Spleen (tissue), 11 donors: ENCODE measurements at regions not wholly inside any gene's neighbourhood (a gene's known extent, or its start where the extent isn't known, plus 50 kb on each side); places are given as distances from the start of the nearest gene placed in this dataset.

Experiments
- DNase-seq: peaks from one replicate; pipeline ENCODE4 v3.0.0-alpha.2; 2020
- H3K27ac ChIP-seq, 8 donors: fragments of 200-600 bp; sonication (generic) in 7 of 8; 1 replicate in 4 of 8; 2 replicates in 4 of 8; pipeline versions ENCODE4 v1.5.0 to v1.8.0; 2016 to 2021; ENCODE audit warnings: inconsistent platforms in 4 of 8, mild to moderate bottlenecking in 4 of 8, moderate library complexity in 1 of 8
- H3K27me3 ChIP-seq, 7 donors: fragments of 200-600 bp; sonication (generic) in 6 of 7; replicated peaks in 1 of 7; 1 replicate in 4 of 7; 2 replicates in 3 of 7; pipeline versions ENCODE4 v1.5.0 to v1.8.0; 2016 to 2021; ENCODE audit warnings: inconsistent platforms in 3 of 7, mild to moderate bottlenecking in 1 of 7
- H3K36me3 ChIP-seq, 6 donors: fragments of 200-600 bp; sonication (generic) in 5 of 6; 1 replicate in 4 of 6; 2 replicates in 2 of 6; pipeline versions ENCODE4 v1.5.0 to v1.8.0; 2016 to 2021; ENCODE audit warnings: inconsistent platforms in 2 of 6
- H3K4me1 ChIP-seq, 6 donors: fragments of 200-600 bp; sonication (generic) in 5 of 6; 1 replicate in 3 of 6; 2 replicates in 3 of 6; pipeline versions ENCODE4 v1.5.0 to v1.8.0; 2016 to 2021; ENCODE audit warnings: inconsistent platforms in 3 of 6
- H3K4me3 ChIP-seq, 8 donors: fragments of 200-600 bp; sonication (generic) in 7 of 8; 1 replicate in 4 of 8; 2 replicates in 4 of 8; pipeline versions ENCODE4 v1.5.0 to v1.8.0; 2016 to 2021; ENCODE audit warnings: inconsistent platforms in 4 of 8, mild to moderate bottlenecking in 4 of 8, moderate library complexity in 2 of 8
- H3K9me3 ChIP-seq, 8 donors: fragments of 200-600 bp; sonication (generic) in 7 of 8; 1 replicate in 4 of 8; 2 replicates in 4 of 8; pipeline versions ENCODE4 v1.5.0 to v1.8.0; 2016 to 2021; ENCODE audit warnings: inconsistent platforms in 4 of 8
- POLR2A ChIP-seq, 3 donors: fragments of 450-650 bp; IDR thresholded peaks; one replicate each; pipeline ENCODE4 v1.5.1; 2017; ENCODE audit warnings: antibody characterized with exemption in 3 of 3, mild to moderate bottlenecking in 1 of 3
- POLR2AphosphoS5 ChIP-seq, 3 donors: sonication (generic); formaldehyde crosslinking; IDR thresholded peaks; one replicate each; pipeline ENCODE4 v1.5.1; 2017; ENCODE audit warnings: antibody characterized with exemption in 3 of 3
- WGBS, 5 donors: extraction: QIAGEN DNeasy Blood & Tissue Kit in 3 of 5; methylation state at CpG; one replicate each; pipeline versions ENCODE4 v1.1.5 to v1.1.7; 2013 to 2018; 5-methylcytosine and 5-hydroxymethylcytosine counted together
- intact Hi-C: fragments of 100-400 bp; cut with DNase I; formaldehyde crosslinking; loops from one replicate; pipeline ENCODE4 v1.15.0; 2023; ENCODE audit warnings: low total_unique reads
- TF ChIP-seq, protein P1 (sequence below), 11 experiments: fragments of 200-600 bp in 7 of 11; fragments of 450-650 bp in 4 of 11; sonication (generic) in 4 of 11; IDR thresholded peaks in 8 of 11; conservative IDR thresholded peaks in 3 of 11; 1 replicate in 7 of 11; 2 replicates in 4 of 11; pipeline versions ENCODE4 v1.4.0 to v1.8.0; 2016 to 2021; ENCODE audit warnings: antibody characterized with exemption in 11 of 11, inconsistent platforms in 4 of 11, mild to moderate bottlenecking in 1 of 11
- donor health status: healthy with polysubstance abuse.
- donor health status: DM: no; HTN: no; CAD: no; lungs with moderate emphysema.
- donor health status: DM: no; HTN: no; CAD: no.
- donor health status: Bipolar disorder and iron deficiency.
- donor health status: healthy.
- donor health status: DM: no; HTN: no; CAD: no.
- donor health status: DM: yes; HTN: yes; CAD: no.

DNA sequence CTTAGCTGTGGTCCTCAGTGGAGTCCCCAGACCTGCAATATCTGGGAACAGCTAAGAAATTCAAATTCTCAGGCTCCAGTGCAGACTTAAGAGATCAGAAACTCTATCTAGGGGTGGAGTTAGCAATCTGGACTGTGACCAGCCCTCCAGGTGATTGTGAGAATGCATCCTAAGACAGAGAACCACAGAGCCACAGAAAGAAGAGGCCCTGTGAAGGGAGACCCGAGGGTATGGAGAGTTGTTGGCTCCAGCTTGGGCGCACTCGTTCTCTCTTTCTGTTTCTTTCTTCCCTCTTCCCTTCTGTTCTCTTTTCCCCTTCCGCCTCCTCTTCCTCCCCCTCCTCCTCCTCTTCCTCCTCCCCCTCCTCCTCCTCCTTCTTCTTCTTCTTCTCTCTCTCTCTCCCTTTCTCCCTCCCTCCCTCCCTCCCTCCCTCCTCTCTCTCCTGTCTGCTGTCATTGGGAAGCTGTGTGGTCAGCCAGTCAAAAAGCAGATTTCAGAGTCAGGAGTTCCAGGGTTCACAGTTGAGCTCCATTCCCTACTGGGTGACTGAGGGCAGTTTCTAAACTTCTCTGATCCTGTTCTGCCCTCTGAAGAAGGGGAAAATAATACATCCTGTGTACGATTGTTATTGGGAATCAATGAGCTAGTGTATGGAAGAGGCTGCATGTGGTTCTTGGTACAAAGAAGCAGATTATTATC is 62.1 kb upstream of the STEAP1B start:
- Histone ChIP-seq H3K4me3 (no peak overlapping the region), H3K27me3 (peaks cover 0 to 17% (median 0%) of the 10 kb centered on the region in 7 donors), H3K27ac (peak overlapping the region in 5 of 8 donors; percentile 15 to 55 (median 32)), H3K9me3 (no peaks in the 10 kb centered on the region), H3K4me1 (peaks cover 44 to 74% (median 60%) of the 10 kb centered on the region in 6 donors), H3K36me3 (no peaks in the 10 kb centered on the region)
- intact Hi-C loops, result loop anchor here (2.0 to 10.0 kb wide), 2 partner anchors 221 to 493 kb away; no protein-coding TSS in a partner anchor
- 55 to 69% (median 61%) methylated on average over 5 of the region's 5 CpGs for WGBS, 5 donors
- DNase-seq, result no peak
- TF ChIP-seq POLR2AphosphoS5 (IDR thresholded peaks at IDR 0.05) (no peak), POLR2A (IDR thresholded peaks at IDR 0.05) (no peak)
- TF ChIP-seq, protein P1, sequence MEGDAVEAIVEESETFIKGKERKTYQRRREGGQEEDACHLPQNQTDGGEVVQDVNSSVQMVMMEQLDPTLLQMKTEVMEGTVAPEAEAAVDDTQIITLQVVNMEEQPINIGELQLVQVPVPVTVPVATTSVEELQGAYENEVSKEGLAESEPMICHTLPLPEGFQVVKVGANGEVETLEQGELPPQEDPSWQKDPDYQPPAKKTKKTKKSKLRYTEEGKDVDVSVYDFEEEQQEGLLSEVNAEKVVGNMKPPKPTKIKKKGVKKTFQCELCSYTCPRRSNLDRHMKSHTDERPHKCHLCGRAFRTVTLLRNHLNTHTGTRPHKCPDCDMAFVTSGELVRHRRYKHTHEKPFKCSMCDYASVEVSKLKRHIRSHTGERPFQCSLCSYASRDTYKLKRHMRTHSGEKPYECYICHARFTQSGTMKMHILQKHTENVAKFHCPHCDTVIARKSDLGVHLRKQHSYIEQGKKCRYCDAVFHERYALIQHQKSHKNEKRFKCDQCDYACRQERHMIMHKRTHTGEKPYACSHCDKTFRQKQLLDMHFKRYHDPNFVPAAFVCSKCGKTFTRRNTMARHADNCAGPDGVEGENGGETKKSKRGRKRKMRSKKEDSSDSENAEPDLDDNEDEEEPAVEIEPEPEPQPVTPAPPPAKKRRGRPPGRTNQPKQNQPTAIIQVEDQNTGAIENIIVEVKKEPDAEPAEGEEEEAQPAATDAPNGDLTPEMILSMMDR (IDR thresholded peaks at IDR 0.05 in 8 of 11, conservative IDR thresholded peaks at IDR 0.05 in 3 of 11), result no peak

DNA sequence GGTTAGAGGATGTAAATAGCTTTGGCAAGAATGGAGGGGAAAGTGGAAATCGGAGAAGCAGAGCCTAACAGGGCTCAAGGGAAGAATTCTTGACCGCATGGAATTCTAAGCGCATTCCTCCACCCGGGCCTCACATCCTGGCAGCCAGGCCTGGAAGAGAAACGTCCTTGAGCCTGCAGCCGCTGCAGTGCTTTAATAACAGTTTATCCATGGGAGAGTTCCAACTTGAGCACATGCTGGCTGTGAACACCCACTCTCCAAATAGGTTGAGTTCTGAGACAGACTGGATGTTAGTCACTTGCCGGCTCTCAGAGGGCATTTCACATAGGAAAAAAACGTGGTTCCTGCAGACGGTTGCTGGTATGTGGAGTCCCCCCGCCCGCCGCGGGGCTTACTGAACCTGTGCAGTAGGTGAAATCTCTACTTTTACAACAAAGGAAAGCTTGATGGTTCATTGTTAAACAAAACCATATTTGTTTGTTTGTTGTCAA is 61.4 kb upstream of the STEAP1B start:
- H3K27ac ChIP-seq, result peak overlapping the region in 4 of 8 donors; percentile 15 to 55 (median 30)
- H3K4me1 ChIP-seq, result peaks cover 43 to 67% (median 59%) of the 10 kb centered on the region in 6 donors
- no peaks in the 10 kb centered on the region for H3K36me3 ChIP-seq
- TF ChIP-seq POLR2A (IDR thresholded peaks at IDR 0.05) (no peak), POLR2AphosphoS5 (IDR thresholded peaks at IDR 0.05) (peak in 2 of 3 donors; percentile 14 to 34)
- intact Hi-C loops, result loop anchor here (2.0 to 10.0 kb wide), 2 partner anchors 221 to 493 kb away; no protein-coding TSS in a partner anchor
- no peak for DNase-seq
- H3K4me3 ChIP-seq, result no peak overlapping the region
- 39 to 66% (median 62%) methylated on average over 13 of the region's 13 CpGs for WGBS, 5 donors
- no peaks in the 10 kb centered on the region for H3K9me3 ChIP-seq
- peaks cover 0 to 17% (median 0%) of the 10 kb centered on the region in 7 donors for H3K27me3 ChIP-seq

DNA sequence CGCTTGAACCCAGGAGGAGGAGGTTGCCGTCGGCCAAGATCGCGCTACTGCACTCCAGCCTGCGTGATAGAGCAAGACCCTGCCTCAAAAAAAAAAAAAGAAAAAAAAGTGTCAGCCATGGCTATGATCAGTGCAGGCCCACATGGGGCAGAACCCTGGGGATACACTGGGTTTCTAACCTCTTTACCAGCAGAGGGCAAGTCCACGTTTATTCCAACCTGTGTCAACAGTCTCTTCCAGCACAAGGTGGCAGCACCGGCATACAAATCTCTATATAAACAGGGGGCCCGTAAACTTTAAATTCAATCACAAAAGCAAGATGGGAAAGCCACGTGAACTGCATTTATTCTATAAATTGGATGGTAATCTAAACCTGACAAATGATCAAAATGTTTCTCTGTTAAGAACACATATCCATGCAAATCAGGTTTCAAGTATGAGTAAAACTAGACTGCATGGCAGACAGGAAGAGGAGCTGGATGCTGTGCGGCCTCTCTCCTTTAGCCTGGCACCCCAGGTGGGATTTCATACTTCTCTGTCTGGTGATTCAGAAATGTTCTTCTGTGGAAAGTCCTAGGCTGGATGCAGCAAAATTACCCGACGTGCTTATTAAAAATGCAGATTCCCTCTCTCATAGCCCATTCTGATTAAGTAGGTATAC is 60.0 kb upstream of the STEAP1B start:
- Histone ChIP-seq H3K9me3 (no peaks in the 10 kb centered on the region), H3K36me3 (no peaks in the 10 kb centered on the region), H3K27me3 (peaks cover 0 to 23% (median 0%) of the 10 kb centered on the region in 7 donors), H3K4me1 (peaks cover 29 to 53% (median 46%) of the 10 kb centered on the region in 6 donors), H3K4me3 (no peak overlapping the region), H3K27ac (no peak overlapping the region)
- DNase-seq, result no peak
- 37 to 43% (median 42%) methylated on average over 13 of the region's 13 CpGs for WGBS, 5 donors
- TF ChIP-seq POLR2A (IDR thresholded peaks at IDR 0.05), result no peak
- TF ChIP-seq, protein P1 (IDR thresholded peaks at IDR 0.05 in 8 of 11, conservative IDR thresholded peaks at IDR 0.05 in 3 of 11), result peak; percentile 78 to 98 (median 84)
- intact Hi-C loops, result loop anchor here (2.0 to 10.0 kb wide), 3 partner anchors 167 to 495 kb away; partner anchors contain the start of gene IL6

DNA sequence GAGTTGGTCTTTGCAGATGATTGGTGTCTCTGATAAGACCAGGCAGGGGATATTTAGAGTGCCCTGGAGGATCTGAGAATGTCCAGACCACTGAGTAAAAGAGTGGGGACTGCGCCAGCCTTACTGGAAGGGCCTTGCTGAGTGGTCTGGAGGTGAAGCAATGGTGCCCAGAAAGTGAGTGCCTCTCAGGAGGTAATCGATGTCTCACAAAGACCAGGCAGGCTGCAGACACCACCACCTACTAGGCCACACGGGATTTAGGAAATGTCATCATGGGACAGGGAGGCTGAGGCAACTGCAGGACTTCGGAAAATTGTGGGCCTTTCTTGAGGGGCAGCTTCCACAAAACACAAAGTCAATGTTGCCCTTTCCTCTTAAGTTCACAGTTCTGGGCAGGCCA is 57.2 kb upstream of the STEAP1B start:
- intact Hi-C loops, result loop anchor here (5.0 kb wide), 1 partner anchor 170 kb away; the partner anchor contains the start of gene IL6
- Histone ChIP-seq H3K4me3 (no peak overlapping the region), H3K27ac (no peak overlapping the region), H3K36me3 (no peaks in the 10 kb centered on the region), H3K27me3 (peaks cover 0 to 7% (median 0%) of the 10 kb centered on the region in 7 donors), H3K4me1 (peaks cover 11 to 25% (median 18%) of the 10 kb centered on the region in 6 donors), H3K9me3 (no peaks in the 10 kb centered on the region)
- DNase-seq, result no peak
- no peak for TF ChIP-seq POLR2A (IDR thresholded peaks at IDR 0.05)
- TF ChIP-seq, protein P1 (IDR thresholded peaks at IDR 0.05 in 8 of 11, conservative IDR thresholded peaks at IDR 0.05 in 3 of 11), result no peak
- no peak for TF ChIP-seq POLR2AphosphoS5 (IDR thresholded peaks at IDR 0.05)
- 73 to 99% (median 92%) methylated on average over 4 of the region's 4 CpGs for WGBS, 5 donors
